GM23248 (cell line): ENCODE measurements at regions not wholly inside any gene's neighbourhood (a gene's known extent, or its start where the extent isn't known, plus 50 kb on each side); places are given as distances from the start of the nearest gene placed in this dataset.

Experiments
- EZH2 ChIP-seq: fragments of 200-600 bp; sonication (generic); IDR thresholded peaks from 2 replicates; pipeline ENCODE4 v1.6.1; 2018; ENCODE audit warnings: antibody characterized with exemption, mild to moderate bottlenecking; ENCODE audit not compliant: insufficient read depth, poor library complexity, severe bottlenecking
- EZH2phosphoT487 ChIP-seq: fragments of 200-600 bp; sonication (generic); IDR thresholded peaks from 2 replicates; pipeline ENCODE4 v1.6.1; 2018; ENCODE audit warnings: antibody characterized with exemption, moderate library complexity, mild to moderate bottlenecking, low read depth; ENCODE audit not compliant: insufficient read depth

DNA sequence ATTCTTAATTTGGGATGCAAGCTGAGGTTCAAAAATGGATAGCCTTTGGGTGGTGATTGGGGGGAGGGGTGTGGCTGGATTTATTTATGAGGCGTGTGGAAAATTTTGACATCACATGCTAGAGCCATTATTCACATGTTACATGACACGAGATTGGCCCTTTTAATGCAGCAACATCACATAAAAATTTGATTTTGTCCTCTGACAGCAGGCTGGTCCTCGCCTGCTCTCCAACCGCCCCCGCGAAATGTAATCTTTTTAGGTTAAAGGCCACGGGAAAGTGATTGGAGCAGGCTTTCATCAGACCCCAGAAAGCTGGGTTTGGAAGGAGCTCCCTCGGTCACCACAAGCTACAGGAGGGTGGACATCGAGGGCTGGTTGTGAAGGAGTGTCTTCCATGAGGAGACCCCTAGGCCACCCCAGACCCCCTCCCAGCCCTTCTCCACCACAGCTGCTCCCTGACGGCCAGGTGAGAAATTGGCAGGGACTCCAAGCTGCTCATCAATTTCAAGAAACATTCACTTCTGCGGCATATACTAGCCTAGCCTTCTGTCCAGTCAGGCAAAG is 502.7 kb upstream of the PSMD7 start:
- TF ChIP-seq EZH2 (no peak), EZH2phosphoT487 (no peak)
